K562 (cell line): ENCODE measurements at regions not wholly inside any gene's neighbourhood (a gene's known extent, or its start where the extent isn't known, plus 50 kb on each side); places are given as distances from the start of the nearest gene placed in this dataset.

Experiments used
- CEBPB ChIP-seq: fragments of 450-650 bp; IDR thresholded peaks from 2 replicates; pipeline ENCODE4 v1.6.1; 2016; ENCODE audit warnings: missing genetic modification characterization, missing compliant biosample characterization
- CTCF ChIP-seq, 3 experiments: IDR thresholded peaks in 2 of 3; conservative IDR thresholded peaks in 1 of 3; 2 replicates each; pipeline ENCODE4 v1.5.1; 2011 to 2012; ENCODE audit warnings: low read length in 3 of 3, mild to moderate bottlenecking in 3 of 3, control low read depth in 2 of 3, improper control_type of control experiment in 1 of 3, inconsistent platforms in 1 of 3, low read depth in 1 of 3, mixed read lengths in 1 of 3, moderate library complexity in 1 of 3; ENCODE audit not compliant: insufficient read depth in 2 of 3
- ERF ChIP-seq: fragments of 450-650 bp; formaldehyde crosslinking; IDR thresholded peaks from 2 replicates; pipeline ENCODE4 v1.4.0; 2020; ENCODE audit warnings: mild to moderate bottlenecking, mixed read lengths
- ILF3 ChIP-seq: fragments of 450-650 bp; IDR thresholded peaks from 2 replicates; pipeline ENCODE4 v1.6.1; 2018; ENCODE audit warnings: antibody characterized with exemption, mild to moderate bottlenecking, moderate library complexity, borderline replicate concordance
- MAX ChIP-seq: sonication (generic); formaldehyde crosslinking; IDR thresholded peaks from 2 replicates; pipeline ENCODE4 v1.9.0; 2022; ENCODE audit warnings: mild to moderate bottlenecking, missing genetic modification reagents
- NCOA2 ChIP-seq, 2 experiments: fragments of 450-650 bp; IDR thresholded peaks; 2 replicates each; pipeline ENCODE4 v1.6.1; 2018; ENCODE audit warnings: mild to moderate bottlenecking in 2 of 2, moderate library complexity in 1 of 2; ENCODE audit not compliant: partially characterized antibody in 2 of 2
- NONO ChIP-seq, 2 experiments: fragments of 200-400 bp in 1 of 2; fragments of 450-650 bp in 1 of 2; formaldehyde crosslinking in 1 of 2; IDR thresholded peaks; 2 replicates each; pipeline ENCODE4 v1.6.1; 2017; ENCODE audit warnings: low read depth in 2 of 2, mild to moderate bottlenecking in 2 of 2, moderate library complexity in 2 of 2, low read length in 1 of 2
- TAF1 ChIP-seq: IDR thresholded peaks from 2 replicates; pipeline ENCODE4 v1.6.1; 2011; ENCODE audit warnings: mild to moderate bottlenecking, low read length, moderate library complexity; ENCODE audit not compliant: insufficient read depth, control insufficient read depth, severe bottlenecking; ENCODE audit errors: extremely low read depth
- ZBTB7A ChIP-seq: IDR thresholded peaks from 2 replicates; pipeline ENCODE4 v1.6.1; 2011; ENCODE audit warnings: low read depth, mild to moderate bottlenecking, low read length, moderate library complexity, borderline replicate concordance; ENCODE audit not compliant: control insufficient read depth
- TF ChIP-seq, protein P1 (sequence below): fragments of 250-450 bp; sonication (Bioruptor Pico); IDR thresholded peaks from 2 replicates; pipeline ENCODE4 v1.5.0; 2021

DNA sequence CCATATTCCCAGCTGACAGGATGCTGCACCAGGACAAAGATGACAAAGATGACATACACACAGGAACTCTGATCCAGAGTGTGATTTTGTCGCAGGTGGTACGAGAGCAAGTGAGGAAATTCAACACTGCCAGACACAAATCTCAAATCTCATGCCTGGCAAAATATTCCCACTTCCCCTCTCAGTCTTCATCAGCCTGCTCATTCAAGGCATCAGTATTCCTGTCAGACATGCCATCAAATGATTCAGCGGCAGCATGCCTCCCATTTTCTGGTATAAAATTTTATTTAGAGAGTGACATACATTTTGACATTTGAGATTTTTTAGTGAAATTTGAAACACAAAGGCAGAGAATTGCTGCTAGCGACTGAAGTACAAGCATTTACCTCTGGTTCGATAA, 228.1 kb upstream of the LMCD1 start:
- TF ChIP-seq CEBPB (tag), result no peak
- no peak for TF ChIP-seq ILF3
- no peak for TF ChIP-seq NCOA2 (IDR thresholded peaks at IDR 0.05; ENCODE audit: partially characterized antibody in 2 of 2)
- no peak for TF ChIP-seq ZBTB7A
- TF ChIP-seq ERF (CRISPR knock-in tag), result no peak
- no peak for TF ChIP-seq NONO (IDR thresholded peaks at IDR 0.05; ENCODE audit: low read depth in 2 of 2, low read length in 1 of 2)
- TF ChIP-seq, protein P1, sequence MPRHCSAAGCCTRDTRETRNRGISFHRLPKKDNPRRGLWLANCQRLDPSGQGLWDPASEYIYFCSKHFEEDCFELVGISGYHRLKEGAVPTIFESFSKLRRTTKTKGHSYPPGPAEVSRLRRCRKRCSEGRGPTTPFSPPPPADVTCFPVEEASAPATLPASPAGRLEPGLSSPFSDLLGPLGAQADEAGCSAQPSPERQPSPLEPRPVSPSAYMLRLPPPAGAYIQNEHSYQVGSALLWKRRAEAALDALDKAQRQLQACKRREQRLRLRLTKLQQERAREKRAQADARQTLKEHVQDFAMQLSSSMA (CRISPR knock-in tag), result no peak
- TF ChIP-seq MAX (CRISPR knock-in tag), result no peak
- no peak for TF ChIP-seq CTCF (IDR thresholded peaks at IDR 0.05 in 2 of 3, conservative IDR thresholded peaks at IDR 0.05 in 1 of 3; ENCODE audit: insufficient read depth in 2 of 3, low read depth in 1 of 3, low read length in 3 of 3)
- no peak for TF ChIP-seq TAF1
